H1 (cell line): ENCODE measurements at regions not wholly inside any gene's neighbourhood (a gene's known extent, or its start where the extent isn't known, plus 50 kb on each side); places are given as distances from the start of the nearest gene placed in this dataset.

Source experiments
- CTCF ChIA-PET: fragments of 300-600 bp; sonication (Branson Sonifier 250); formaldehyde crosslinking; loops from one replicate; lab custom pipeline; 2021; ENCODE audit not compliant: partially characterized antibody; lab: Charles Lee
- POLR2A ChIA-PET: fragments of 300-600 bp; sonication (Branson Sonifier 250); formaldehyde crosslinking; loops from one replicate; lab custom pipeline; 2021; ENCODE audit warnings: inconsistent platforms; ENCODE audit not compliant: partially characterized antibody; lab: Charles Lee
- DNase-seq, 2 experiments: peaks; one replicate each; pipeline versions ENCODE4 v3.0.0 to v3.0.0-alpha.2; 2010 to 2022; ENCODE audit warnings: low spot score in 2 of 2, low read depth in 1 of 2, mixed read lengths in 1 of 2
- FAIRE-seq: peaks from 2 replicates; lab custom pipeline; 2011; peaks lifted over from hg19 to GRCh38; lab: Jason Lieb, UNC
- H2AFZ ChIP-seq: 2 replicates; pipeline ENCODE4 v1.8.1; 2012; ENCODE audit warnings: low read length, inconsistent platforms
- H2AK5ac ChIP-seq: 2 replicates; pipeline ENCODE4 v1.6.1; 2013; ENCODE audit warnings: low read depth, low read length
- H2BK120ac ChIP-seq: replicated peaks from 2 replicates; pipeline ENCODE3; 2013; ENCODE audit warnings: low read depth, low read length, inconsistent platforms
- H2BK12ac ChIP-seq: 2 replicates; pipeline ENCODE4 v1.6.1; 2013; ENCODE audit warnings: low read depth, low read length
- H2BK15ac ChIP-seq: 2 replicates; pipeline ENCODE4 v1.6.1; 2013; ENCODE audit warnings: low read length
- H2BK20ac ChIP-seq: 2 replicates; pipeline ENCODE4 v1.6.1; 2013; ENCODE audit warnings: low read length
- H2BK5ac ChIP-seq: 2 replicates; pipeline ENCODE4 v1.6.1; 2013; ENCODE audit warnings: low read depth, low read length
- H3K14ac ChIP-seq: 2 replicates; pipeline ENCODE4 v1.6.1; 2013; ENCODE audit warnings: inconsistent platforms; ENCODE audit not compliant: insufficient read length
- H3K18ac ChIP-seq: 2 replicates; pipeline ENCODE4 v1.6.1; 2013; ENCODE audit warnings: low read length; ENCODE audit errors: extremely low read depth
- H3K23ac ChIP-seq: 2 replicates; pipeline ENCODE4 v1.6.1; 2013; ENCODE audit warnings: inconsistent platforms; ENCODE audit not compliant: insufficient read length
- H3K23me2 ChIP-seq: 2 replicates; pipeline ENCODE4 v1.6.1; 2013; ENCODE audit warnings: low read depth, low read length
- H3K27ac ChIP-seq: 2 replicates; pipeline ENCODE4 v1.6.1; 2011; ENCODE audit warnings: low read depth, low read length, inconsistent platforms
- H3K27me3 ChIP-seq, 4 experiments: replicated peaks in 1 of 4; 1 replicate in 1 of 4; 2 replicates in 3 of 4; pipeline versions ENCODE4 v1.6.1 to v1.8.1; 2011 to 2013; ENCODE audit warnings: low read length in 3 of 4, mild to moderate bottlenecking in 3 of 4, inconsistent platforms in 2 of 4, mixed read lengths in 2 of 4, moderate library complexity in 1 of 4; ENCODE audit not compliant: control insufficient read depth in 3 of 4, insufficient read depth in 3 of 4; ENCODE audit errors: extremely low read depth in 1 of 4
- H3K36me3 ChIP-seq, 4 experiments: 2 replicates each; pipeline versions ENCODE4 v1.6.1 to v1.8.1; 2011 to 2013; ENCODE audit warnings: mild to moderate bottlenecking in 4 of 4, low read length in 3 of 4, moderate library complexity in 2 of 4, control low read depth in 1 of 4, inconsistent platforms in 1 of 4; ENCODE audit not compliant: insufficient read depth in 4 of 4, control insufficient read depth in 2 of 4
- H3K4ac ChIP-seq: replicated peaks from 2 replicates; pipeline ENCODE3; 2013; ENCODE audit warnings: low read length, low read depth, mixed read lengths, inconsistent platforms; ENCODE audit not compliant: insufficient read length
- H3K4me1 ChIP-seq, 4 experiments: replicated peaks in 1 of 4; 1 replicate in 1 of 4; 2 replicates in 3 of 4; pipeline versions ENCODE4 v1.6.1 to v1.8.1; 2011 to 2013; ENCODE audit warnings: low read length in 3 of 4, inconsistent platforms in 2 of 4, mixed read lengths in 1 of 4; ENCODE audit not compliant: insufficient read depth in 4 of 4, control insufficient read depth in 3 of 4
- H3K4me2 ChIP-seq, 2 experiments: 2 replicates each; pipeline versions ENCODE4 v1.6.1 to v1.8.1; 2011 to 2013; ENCODE audit warnings: low read depth in 2 of 2, low read length in 2 of 2, control low read depth in 1 of 2, inconsistent platforms in 1 of 2, mild to moderate bottlenecking in 1 of 2; ENCODE audit not compliant: insufficient read depth in 1 of 2
- H3K4me3 ChIP-seq, 4 experiments: fragments of 200-600, 300-600 bp in 1 of 4; sonication (generic), shearing (Covaris generic), sonication (Bioruptor Twin) in 1 of 4; 2 replicates each; pipeline versions ENCODE4 v1.5.1 to v1.8.1; 2011 to 2016; ENCODE audit warnings: low read length in 4 of 4, low read depth in 3 of 4, control low read depth in 2 of 4, inconsistent platforms in 2 of 4, mild to moderate bottlenecking in 2 of 4, mixed read lengths in 1 of 4, moderate library complexity in 1 of 4; ENCODE audit not compliant: insufficient read depth in 2 of 4; ENCODE audit errors: extremely low read depth in 1 of 4
- H3K56ac ChIP-seq: replicated peaks from 2 replicates; pipeline ENCODE3; 2013; ENCODE audit warnings: low read depth, mild to moderate bottlenecking, mixed read lengths, low read length, inconsistent platforms; ENCODE audit not compliant: insufficient read length
- H3K79me1 ChIP-seq: 2 replicates; pipeline ENCODE4 v1.6.1; 2013; ENCODE audit warnings: low read depth, low read length, control low read depth
- H3K79me2 ChIP-seq, 2 experiments: 2 replicates each; pipeline versions ENCODE4 v1.6.1 to v1.8.1; 2012 to 2013; ENCODE audit warnings: low read length in 2 of 2, mild to moderate bottlenecking in 2 of 2, inconsistent platforms in 1 of 2; ENCODE audit not compliant: insufficient read depth in 2 of 2, control insufficient read depth in 1 of 2
- H3K9ac ChIP-seq, 4 experiments: replicated peaks in 1 of 4; 1 replicate in 1 of 4; 2 replicates in 3 of 4; pipeline versions ENCODE4 v1.6.1 to v1.8.1; 2011 to 2013; ENCODE audit warnings: low read depth in 3 of 4, low read length in 3 of 4, control low read depth in 2 of 4, mild to moderate bottlenecking in 2 of 4, moderate library complexity in 2 of 4, inconsistent platforms in 1 of 4; ENCODE audit errors: extremely low read depth in 1 of 4
- H3K9me3 ChIP-seq, 2 experiments: 2 replicates each; pipeline versions ENCODE4 v1.6.1 to v1.8.1; 2012 to 2013; ENCODE audit warnings: mild to moderate bottlenecking in 2 of 2, moderate library complexity in 2 of 2, control low read depth in 1 of 2, inconsistent platforms in 1 of 2, low read depth in 1 of 2, low read length in 1 of 2, mixed read lengths in 1 of 2; ENCODE audit not compliant: insufficient read depth in 2 of 2
- H4K20me1 ChIP-seq, 2 experiments: replicated peaks in 1 of 2; 2 replicates each; pipeline versions ENCODE3 to v1.8.1; 2011 to 2013; ENCODE audit warnings: inconsistent platforms in 2 of 2, low read length in 2 of 2, mild to moderate bottlenecking in 1 of 2; ENCODE audit not compliant: insufficient read depth in 2 of 2, control insufficient read depth in 1 of 2
- H4K5ac ChIP-seq: 2 replicates; pipeline ENCODE4 v1.6.1; 2013; ENCODE audit warnings: low read length, low read depth, mixed read lengths, inconsistent platforms; ENCODE audit not compliant: insufficient read length
- H4K8ac ChIP-seq: 2 replicates; pipeline ENCODE4 v1.8.0; 2013; ENCODE audit warnings: mild to moderate bottlenecking, moderate library complexity, low read length, inconsistent platforms; ENCODE audit not compliant: insufficient read depth; ENCODE audit errors: extremely low read depth
- H4K91ac ChIP-seq: replicated peaks from 2 replicates; pipeline ENCODE3; 2013; ENCODE audit warnings: low read length, mixed read lengths, inconsistent platforms; ENCODE audit not compliant: insufficient read length
- EP300 ChIP-seq, 2 experiments: IDR thresholded peaks; 1 replicate in 1 of 2; 2 replicates in 1 of 2; pipeline ENCODE4 v1.6.1; 2011 to 2012; ENCODE audit warnings: low read depth in 2 of 2, low read length in 2 of 2, mild to moderate bottlenecking in 2 of 2, borderline replicate concordance in 1 of 2, inconsistent platforms in 1 of 2, moderate library complexity in 1 of 2
- FOSL1 ChIP-seq: IDR thresholded peaks from 2 replicates; pipeline ENCODE4 v1.6.1; 2011; ENCODE audit warnings: mild to moderate bottlenecking, low read depth, low read length, moderate library complexity; ENCODE audit not compliant: insufficient read depth
- KDM1A ChIP-seq: fragments of 200-600, 300-600 bp; sonication (generic); IDR thresholded peaks from 2 replicates; pipeline ENCODE4 v1.7.1; 2016; ENCODE audit warnings: mild to moderate bottlenecking, low read length, borderline replicate concordance
- PHF8 ChIP-seq: fragments of 200-600 bp; sonication (generic); conservative IDR thresholded peaks from 2 replicates; pipeline ENCODE4 v1.7.1; 2012; ENCODE audit warnings: low read depth, mild to moderate bottlenecking, inconsistent platforms, low read length, moderate library complexity
- RBBP5 ChIP-seq: IDR thresholded peaks from 2 replicates; pipeline ENCODE4 v1.7.1; 2012; ENCODE audit warnings: low read depth, mild to moderate bottlenecking, inconsistent platforms, low read length, moderate library complexity, borderline replicate concordance
- RFX5 ChIP-seq: IDR thresholded peaks from 2 replicates; pipeline ENCODE4 v1.6.1; 2011; ENCODE audit warnings: low read depth, low read length, improper control_type of control experiment, borderline replicate concordance
- SIX5 ChIP-seq: IDR thresholded peaks from 2 replicates; pipeline ENCODE4 v1.6.1; 2011; ENCODE audit warnings: mild to moderate bottlenecking, low read depth, low read length
- SP1 ChIP-seq: IDR thresholded peaks from 2 replicates; pipeline ENCODE4 v1.6.1; 2011; ENCODE audit warnings: low read depth, low read length
- SP2 ChIP-seq: IDR thresholded peaks from 2 replicates; pipeline ENCODE4 v1.6.1; 2012; ENCODE audit warnings: mild to moderate bottlenecking, low read length, inconsistent platforms
- SRF ChIP-seq: IDR thresholded peaks from 2 replicates; pipeline ENCODE4 v1.6.1; 2011; ENCODE audit warnings: mild to moderate bottlenecking, low read depth, low read length, moderate library complexity
- TAF7 ChIP-seq: optimal IDR thresholded peaks from 2 replicates; pipeline ENCODE3; 2011; ENCODE audit warnings: low read depth, mild to moderate bottlenecking, inconsistent platforms, low read length, moderate library complexity, borderline replicate concordance
- ZNF274 ChIP-seq: IDR thresholded peaks from 2 replicates; pipeline ENCODE4 v1.7.0; 2012; ENCODE audit warnings: low read length, borderline replicate concordance; ENCODE audit errors: extremely low read depth
- WGBS, 2 experiments: shearing (Covaris generic) in 1 of 2; methylation state at CpG; one replicate each; pipeline versions ENCODE4 v1.1.6 to v1.1.7; 2013 to 2015; ENCODE audit warnings: low lambda C conversion rate in 2 of 2, mixed read lengths in 2 of 2, inconsistent platforms in 1 of 2, low coverage in 1 of 2, missing lambda C conversion rate in 1 of 2; ENCODE audit not compliant: insufficient replicate concordance in 2 of 2, insufficient coverage in 1 of 2, insufficient read length in 1 of 2; ENCODE audit errors: extremely low coverage in 1 of 2, missing lambda C conversion rate in 1 of 2; 5-methylcytosine and 5-hydroxymethylcytosine counted together

- Histone ChIP-seq H3K9ac (no peak overlapping the region), H3K56ac (no peak overlapping the region), H2BK5ac (no peak overlapping the region), H3K23me2 (no peaks in the 10 kb centered on the region), H3K4me3 (no peak overlapping the region), H2BK15ac (no peak overlapping the region), H3K27ac (no peak overlapping the region), H3K79me1 (no peaks in the 10 kb centered on the region), H3K27me3 (no peaks in the 10 kb centered on the region), H3K18ac (no peak overlapping the region), H3K79me2 (no peaks in the 10 kb centered on the region), H2BK20ac (no peak overlapping the region), H3K4me2 (no peak overlapping the region), H2BK120ac (no peak overlapping the region), H3K14ac (no peak overlapping the region), H3K9me3 (no peaks in the 10 kb centered on the region), H4K20me1 (no peaks in the 10 kb centered on the region), H4K8ac (no peak overlapping the region), H3K4me1 (no peaks in the 10 kb centered on the region; a peak in 1 of 7 replicates), H2AFZ (no peak overlapping the region), H4K5ac (no peak overlapping the region), H3K23ac (no peak overlapping the region)
- ChIA-PET POLR2A (no interaction called here), CTCF (interaction anchor here (1.0 to 2.3 kb wide), 5 partner anchors 8 to 207 kb away, joined by 3 to 11 read pairs (median 6); no protein-coding TSS in a partner anchor)
- 86% methylated on average over 4 of the region's 4 CpGs; no CpG with 5 or more reads in 1 of the 2 experiments for WGBS, 2 experiments
- DNase-seq, result no peak
- no peak for FAIRE-seq
- TF ChIP-seq RFX5 (no peak), SP2 (no peak), EP300 (IDR thresholded peaks at IDR 0.05; ENCODE audit: borderline replicate concordance in 1 of 2, low read depth in 2 of 2, low read length in 2 of 2) (no peak), TAF7 (no peak), PHF8 (no peak), ZNF274 (no peak), SIX5 (no peak), KDM1A (no peak), SP1 (no peak), FOSL1 (no peak), SRF (no peak), RBBP5 (no peak)
- TF ChIP-seq, all 59 proteins: peak for 0
- Histone ChIP-seq H4K91ac (no peak overlapping the region), H2BK12ac (no peak overlapping the region), H3K36me3 (no peaks in the 10 kb centered on the region), H2AK5ac (no peak overlapping the region), H3K4ac (no peak overlapping the region)
Measured at GRCh38 chr15:85298366-85298765, 82.0 kb upstream of the AKAP13 start.
